ENCODE measurements at regions not wholly inside any gene's neighbourhood (a gene's known extent, or its start where the extent isn't known, plus 50 kb on each side); places are given as distances from the start of the nearest gene placed in this dataset.

DNA sequence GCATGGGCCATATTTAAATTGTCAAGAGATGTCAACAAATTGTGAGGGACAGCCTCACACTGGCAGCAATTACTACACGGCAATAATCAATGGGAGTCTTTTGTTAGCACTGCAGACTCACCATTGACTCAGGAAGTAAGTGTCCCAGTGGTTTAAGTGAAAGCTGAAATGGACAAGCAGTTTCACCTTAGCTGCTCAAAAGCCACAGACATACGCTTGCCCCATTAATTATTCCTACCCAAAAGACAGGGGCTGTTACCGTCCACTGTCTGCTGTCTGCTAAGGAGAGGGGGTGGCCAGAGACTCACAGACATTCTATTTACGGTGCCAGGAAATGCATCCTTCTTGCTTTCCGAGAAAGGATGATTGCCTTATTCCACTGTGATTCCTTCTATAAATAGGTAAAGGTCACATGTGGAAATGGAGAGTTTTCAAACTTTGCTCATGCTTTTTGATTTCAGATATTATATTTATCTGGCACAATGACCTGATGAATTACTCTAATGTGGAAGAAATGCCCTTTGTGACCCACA is 309.7 kb upstream of the NFE2L3 start:
- no peak overlapping the region for H3K9ac ChIP-seq (ENCODE audit: low read length)
- no peaks in the 10 kb centered on the region for H3K9me3 ChIP-seq (ENCODE audit: control insufficient read depth, low read depth, low read length)
- H3K4me3 ChIP-seq (ENCODE audit: low read length), result no peak overlapping the region
- H3K27me3 ChIP-seq (ENCODE audit: control insufficient read depth, insufficient read depth, low read length), result no peaks in the 10 kb centered on the region
- H3K27ac ChIP-seq (ENCODE audit: low read length), result no peak overlapping the region
- H3K36me3 ChIP-seq (ENCODE audit: control insufficient read depth, low read depth, low read length), result no peaks in the 10 kb centered on the region
- no peaks in the 10 kb centered on the region for H3K4me1 ChIP-seq (ENCODE audit: control insufficient read depth, low read depth, low read length)

DNA sequence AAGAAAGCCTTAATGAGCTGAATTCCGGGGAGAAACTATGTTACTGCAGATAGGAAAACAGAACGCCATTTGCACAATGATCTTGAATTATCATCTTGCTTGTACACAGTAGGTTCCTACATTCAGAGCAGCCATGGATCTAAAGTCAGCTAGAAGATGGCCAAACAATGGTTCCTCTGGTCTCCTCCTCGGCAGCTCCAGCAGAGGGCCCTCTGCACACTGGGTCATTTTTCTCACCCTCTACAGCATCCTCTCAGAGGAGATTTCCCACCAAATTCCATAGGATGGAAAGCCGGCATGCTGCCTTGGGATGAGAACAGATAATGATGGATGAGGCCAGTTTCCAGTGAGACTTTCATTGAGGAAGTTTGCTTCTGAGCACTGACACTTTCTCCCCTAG is 308.5 kb upstream of the NFE2L3 start:
- Histone ChIP-seq H3K4me3 (ENCODE audit: low read length) (no peak overlapping the region), H3K27me3 (ENCODE audit: control insufficient read depth, insufficient read depth, low read length) (no peaks in the 10 kb centered on the region), H3K4me1 (ENCODE audit: control insufficient read depth, low read depth, low read length) (no peaks in the 10 kb centered on the region), H3K36me3 (ENCODE audit: control insufficient read depth, low read depth, low read length) (no peaks in the 10 kb centered on the region), H3K9me3 (ENCODE audit: control insufficient read depth, low read depth, low read length) (no peaks in the 10 kb centered on the region), H3K9ac (ENCODE audit: low read length) (no peak overlapping the region), H3K27ac (ENCODE audit: low read length) (no peak overlapping the region)

DNA sequence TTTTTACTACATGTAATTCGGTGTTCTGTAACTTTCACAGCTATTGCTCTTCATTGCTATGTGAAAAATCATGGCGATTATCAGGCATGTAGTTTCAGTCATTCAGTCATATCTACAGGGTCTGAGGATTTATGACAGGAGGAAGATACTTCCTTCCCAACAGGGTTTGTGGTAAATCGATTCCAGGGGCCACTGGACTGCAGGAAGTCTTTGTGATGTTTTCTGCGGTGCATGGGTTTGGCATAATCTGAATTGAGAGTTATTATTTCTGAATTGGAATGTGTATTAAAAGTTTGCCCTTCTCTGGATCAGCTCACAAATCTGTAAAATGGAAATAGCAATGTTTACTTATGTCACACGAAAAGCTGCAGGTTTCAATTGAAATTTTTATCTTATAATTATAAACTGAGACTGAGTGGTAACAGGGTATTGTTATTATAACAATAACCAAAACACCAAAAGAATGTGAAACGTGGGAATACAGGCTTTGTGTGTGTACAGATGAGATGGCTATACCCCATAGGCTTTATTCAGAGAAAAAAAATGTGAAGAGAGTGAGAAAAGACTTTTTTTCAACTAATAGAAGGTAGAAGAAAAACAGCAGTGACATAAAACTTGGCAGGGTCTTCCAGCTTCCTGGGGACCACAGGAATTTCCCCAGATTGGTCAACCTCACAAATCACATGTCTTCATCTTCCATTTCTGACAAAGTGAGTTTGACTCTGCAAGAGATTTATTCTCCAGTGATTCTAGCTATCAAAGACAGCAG is 307.7 kb upstream of the NFE2L3 start:
- H3K9me3 ChIP-seq (ENCODE audit: control insufficient read depth, low read depth, low read length), result no peaks in the 10 kb centered on the region
- no peak overlapping the region for H3K9ac ChIP-seq (ENCODE audit: low read length)
- no peaks in the 10 kb centered on the region for H3K4me1 ChIP-seq (ENCODE audit: control insufficient read depth, low read depth, low read length)
- H3K27me3 ChIP-seq (ENCODE audit: control insufficient read depth, insufficient read depth, low read length), result no peaks in the 10 kb centered on the region
- no peak overlapping the region for H3K27ac ChIP-seq (ENCODE audit: low read length)
- no peaks in the 10 kb centered on the region for H3K36me3 ChIP-seq (ENCODE audit: control insufficient read depth, low read depth, low read length)
- no peak overlapping the region for H3K4me3 ChIP-seq (ENCODE audit: low read length)

GRCh38 chr7:25845464-25845863 is 306.5 kb upstream of the NFE2L3 start:
- Histone ChIP-seq H3K9ac (ENCODE audit: low read length) (no peak overlapping the region), H3K4me3 (ENCODE audit: low read length) (no peak overlapping the region), H3K9me3 (ENCODE audit: control insufficient read depth, low read depth, low read length) (no peaks in the 10 kb centered on the region), H3K27ac (ENCODE audit: low read length) (no peak overlapping the region), H3K36me3 (ENCODE audit: control insufficient read depth, low read depth, low read length) (no peaks in the 10 kb centered on the region), H3K27me3 (ENCODE audit: control insufficient read depth, insufficient read depth, low read length) (no peaks in the 10 kb centered on the region), H3K4me1 (ENCODE audit: control insufficient read depth, low read depth, low read length) (no peaks in the 10 kb centered on the region)

DNA sequence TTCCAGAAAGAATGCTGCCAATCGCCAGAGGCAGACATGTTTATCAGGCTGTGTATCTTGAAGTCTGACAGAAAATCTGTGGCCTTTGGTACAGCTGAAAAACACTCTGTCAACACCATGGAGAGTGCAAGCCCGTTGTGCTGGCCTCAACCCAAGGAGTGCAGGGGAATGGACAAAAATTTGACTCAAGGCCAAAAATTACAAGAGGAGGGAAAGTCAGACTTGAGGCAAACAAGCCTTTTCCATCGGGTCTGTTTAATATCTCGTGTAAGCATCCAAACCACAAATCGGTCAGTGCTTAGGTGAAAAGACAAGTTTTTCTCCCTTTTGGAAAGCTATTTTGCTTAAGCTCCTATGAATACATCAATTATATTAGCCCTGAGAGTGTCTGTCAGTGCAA is 305.3 kb upstream of the NFE2L3 start:
- Histone ChIP-seq H3K4me1 (ENCODE audit: control insufficient read depth, low read depth, low read length) (peaks cover 4% of the 10 kb centered on the region), H3K27me3 (ENCODE audit: control insufficient read depth, insufficient read depth, low read length) (peaks cover under 1% of the 10 kb centered on the region)

DNA sequence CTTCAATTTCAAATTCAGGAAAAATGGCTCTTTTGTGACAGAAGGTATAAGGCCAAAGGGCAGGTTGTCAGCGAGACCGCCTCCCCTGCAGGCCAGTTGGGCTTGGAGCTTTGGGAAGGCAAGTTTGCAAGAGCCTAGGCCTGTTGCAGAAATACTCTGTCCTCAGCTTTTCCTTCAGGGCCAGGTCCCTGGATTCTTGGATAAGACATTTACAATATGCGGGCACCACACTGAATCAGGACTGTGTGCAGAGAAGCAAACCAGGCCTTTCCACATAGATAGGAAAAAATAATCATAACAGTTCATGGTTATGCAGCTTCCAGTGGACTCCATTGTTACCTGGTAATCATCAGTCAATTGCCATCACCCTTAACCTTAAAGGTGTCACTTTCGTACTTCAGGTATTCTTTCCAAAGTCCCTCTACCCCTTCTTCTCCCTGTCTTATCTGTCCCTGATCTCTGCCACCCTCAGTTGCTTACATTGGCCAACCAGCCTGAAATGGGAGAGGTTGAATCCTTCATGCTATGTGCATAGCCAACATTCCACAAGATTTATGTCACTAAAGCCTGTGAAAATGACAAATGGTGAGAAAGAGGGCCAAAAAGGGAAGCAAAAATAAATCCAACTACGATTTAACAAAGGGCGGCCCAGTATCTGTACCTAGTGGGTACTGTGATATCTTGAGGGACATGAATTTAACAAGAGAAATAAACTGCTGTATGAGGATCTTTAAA is 304.5 kb upstream of the NFE2L3 start:
- Histone ChIP-seq H3K4me3 (ENCODE audit: low read length) (no peak overlapping the region), H3K9ac (ENCODE audit: low read length) (no peak overlapping the region), H3K27ac (ENCODE audit: low read length) (no peak overlapping the region), H3K27me3 (ENCODE audit: control insufficient read depth, insufficient read depth, low read length) (peaks cover 9% of the 10 kb centered on the region), H3K9me3 (ENCODE audit: control insufficient read depth, low read depth, low read length) (no peaks in the 10 kb centered on the region), H3K36me3 (ENCODE audit: control insufficient read depth, low read depth, low read length) (no peaks in the 10 kb centered on the region), H3K4me1 (ENCODE audit: control insufficient read depth, low read depth, low read length) (peaks cover 7% of the 10 kb centered on the region)

More for the DNA sequence above, 305.3 kb upstream of the NFE2L3 start:
- Histone ChIP-seq H3K27ac (ENCODE audit: low read length) (no peak overlapping the region), H3K9ac (ENCODE audit: low read length) (no peak overlapping the region), H3K4me3 (ENCODE audit: low read length) (no peak overlapping the region), H3K36me3 (ENCODE audit: control insufficient read depth, low read depth, low read length) (no peaks in the 10 kb centered on the region), H3K9me3 (ENCODE audit: control insufficient read depth, low read depth, low read length) (no peaks in the 10 kb centered on the region)

- no peak overlapping the region for H3K27ac ChIP-seq (ENCODE audit: low read length)
- no peak overlapping the region for H3K9ac ChIP-seq (ENCODE audit: low read length)
- peaks cover 23% of the 10 kb centered on the region for H3K4me1 ChIP-seq (ENCODE audit: control insufficient read depth, low read depth, low read length)
- no peaks in the 10 kb centered on the region for H3K36me3 ChIP-seq (ENCODE audit: control insufficient read depth, low read depth, low read length)
- H3K27me3 ChIP-seq (ENCODE audit: control insufficient read depth, insufficient read depth, low read length), result peaks cover 30% of the 10 kb centered on the region
- no peak overlapping the region for H3K4me3 ChIP-seq (ENCODE audit: low read length)
- no peaks in the 10 kb centered on the region for H3K9me3 ChIP-seq (ENCODE audit: control insufficient read depth, low read depth, low read length)
These were observed 302.4 kb upstream of the NFE2L3 start for GRCh38 chr7:25849500-25850184.

DNA sequence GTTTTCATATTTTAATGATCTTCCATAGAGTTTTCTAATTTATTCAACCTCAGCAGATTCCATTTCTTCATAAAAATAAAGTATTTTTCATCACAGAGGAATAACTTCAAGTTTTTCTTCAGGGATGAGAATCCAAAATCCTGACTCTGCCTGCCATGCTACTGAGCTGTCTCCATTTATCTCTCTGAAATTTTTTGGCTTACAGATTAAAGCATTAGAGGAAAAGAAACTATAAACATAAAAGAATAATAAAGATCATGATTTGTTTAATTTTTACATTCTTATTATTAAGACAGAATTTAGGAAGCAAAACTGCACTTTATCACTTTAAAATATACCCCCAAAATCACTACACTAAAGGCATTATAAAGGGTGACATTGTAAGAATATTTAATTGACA is 301.8 kb upstream of the NFE2L3 start:
- peaks cover 31% of the 10 kb centered on the region for H3K27me3 ChIP-seq (ENCODE audit: control insufficient read depth, insufficient read depth, low read length)
- H3K4me3 ChIP-seq (ENCODE audit: low read length), result no peak overlapping the region
- H3K9ac ChIP-seq (ENCODE audit: low read length), result no peak overlapping the region
- H3K4me1 ChIP-seq (ENCODE audit: control insufficient read depth, low read depth, low read length), result peaks cover 23% of the 10 kb centered on the region
- H3K27ac ChIP-seq (ENCODE audit: low read length), result no peak overlapping the region
- H3K36me3 ChIP-seq (ENCODE audit: control insufficient read depth, low read depth, low read length), result no peaks in the 10 kb centered on the region
- no peaks in the 10 kb centered on the region for H3K9me3 ChIP-seq (ENCODE audit: control insufficient read depth, low read depth, low read length)

GRCh38 chr7:25850735-25851134 is 301.3 kb upstream of the NFE2L3 start:
- H3K27ac ChIP-seq (ENCODE audit: low read length), result no peak overlapping the region
- no peaks in the 10 kb centered on the region for H3K36me3 ChIP-seq (ENCODE audit: control insufficient read depth, low read depth, low read length)
- H3K4me1 ChIP-seq (ENCODE audit: control insufficient read depth, low read depth, low read length), result peaks cover 23% of the 10 kb centered on the region
- H3K27me3 ChIP-seq (ENCODE audit: control insufficient read depth, insufficient read depth, low read length), result peaks cover 36% of the 10 kb centered on the region
- H3K4me3 ChIP-seq (ENCODE audit: low read length), result no peak overlapping the region
- H3K9ac ChIP-seq (ENCODE audit: low read length), result no peak overlapping the region
- no peaks in the 10 kb centered on the region for H3K9me3 ChIP-seq (ENCODE audit: control insufficient read depth, low read depth, low read length)

GRCh38 chr7:25851332-25852210 is 300.4 kb upstream of the NFE2L3 start:
- Histone ChIP-seq H3K27ac (ENCODE audit: low read length) (no peak overlapping the region), H3K36me3 (ENCODE audit: control insufficient read depth, low read depth, low read length) (no peaks in the 10 kb centered on the region), H3K9me3 (ENCODE audit: control insufficient read depth, low read depth, low read length) (no peaks in the 10 kb centered on the region), H3K9ac (ENCODE audit: low read length) (peak overlapping the region; percentile 10), H3K4me1 (ENCODE audit: control insufficient read depth, low read depth, low read length) (peaks cover 29% of the 10 kb centered on the region), H3K27me3 (ENCODE audit: control insufficient read depth, insufficient read depth, low read length) (peaks cover 44% of the 10 kb centered on the region), H3K4me3 (ENCODE audit: low read length) (peak overlapping the region; percentile 52)
